K562 (cell line): ENCODE measurements at regions not wholly inside any gene's neighbourhood (a gene's known extent, or its start where the extent isn't known, plus 50 kb on each side); places are given as distances from the start of the nearest gene placed in this dataset.

Experiments
- ATAC-seq: fragments of 200-7000 bp; cut with Tn5 transposase; 3 replicates; pipeline ENCODE4 v1.9.1; 2020; ENCODE audit warnings: moderate library complexity
- BruUV-seq: library from RNA; stranded (reverse); fragments of 400-500 nt; replicated peaks from 2 replicates; lab custom pipeline; 2021; lab: Mats Ljungman, UMichigan
- CTCF ChIA-PET: fragments of 300-600 bp; formaldehyde crosslinking; extraction: SDS; loops from one replicate; lab custom pipeline; 2021; ENCODE audit warnings: low intra/inter-chr PET ratio; lab: Yijun Ruan, JAX
- POLR2A ChIA-PET: fragments of 300-600, 350-650 bp; sonication (Branson Sonifier 250); formaldehyde crosslinking; extraction: SDS; loops from one replicate; lab custom pipeline; 2021; ENCODE audit warnings: antibody characterized with exemption, inconsistent platforms; lab: Yijun Ruan, JAX
- DNase-seq, 4 experiments: peaks; one replicate each; pipeline versions ENCODE4 v3.0.0 to v3.0.0-alpha.2; 2011 to 2018; ENCODE audit warnings: low spot score in 3 of 4, mixed read lengths in 3 of 4; ENCODE audit errors: extremely low read depth in 1 of 4
- FAIRE-seq: peaks from 2 replicates; lab custom pipeline; 2011; peaks lifted over from hg19 to GRCh38; lab: Jason Lieb, UNC
- H2AFZ ChIP-seq: 2 replicates; pipeline ENCODE4 v1.6.0; 2011; ENCODE audit warnings: low read depth, low read length, control low read depth, inconsistent platforms
- H3K27ac ChIP-seq: fragments of 200-600 bp; 3 replicates; pipeline ENCODE4 v1.8.0; 2011; ENCODE audit warnings: low read depth, mild to moderate bottlenecking, control low read depth, inconsistent platforms, low read length, moderate library complexity, mixed read lengths; ENCODE audit errors: extremely low read depth
- H3K27me3 ChIP-seq, 2 experiments: fragments of 300-600 bp in 1 of 2; 2 replicates in 1 of 2; 3 replicates in 1 of 2; pipeline versions ENCODE4 v1.6.0 to v1.8.0; 2011; ENCODE audit warnings: inconsistent platforms in 2 of 2, low read length in 2 of 2, mild to moderate bottlenecking in 1 of 2, mixed read lengths in 1 of 2, moderate library complexity in 1 of 2; ENCODE audit not compliant: control insufficient read depth in 2 of 2, insufficient read depth in 2 of 2
- H3K36me3 ChIP-seq: fragments of 300-600 bp; 3 replicates; pipeline ENCODE4 v1.8.0; 2011; ENCODE audit warnings: mild to moderate bottlenecking, low read length, inconsistent platforms; ENCODE audit not compliant: control insufficient read depth, insufficient read depth
- H3K4me1 ChIP-seq, 2 experiments: fragments of 200-600 bp in 1 of 2; replicated peaks in 1 of 2; 2 replicates in 1 of 2; 3 replicates in 1 of 2; pipeline versions ENCODE4 v1.5.1 to v1.8.0; 2011; ENCODE audit warnings: inconsistent platforms in 2 of 2, low read length in 2 of 2, mild to moderate bottlenecking in 1 of 2, mixed read lengths in 1 of 2, moderate library complexity in 1 of 2; ENCODE audit not compliant: control insufficient read depth in 2 of 2, insufficient read depth in 2 of 2
- H3K4me2 ChIP-seq: 2 replicates; pipeline ENCODE4 v1.6.1; 2011; ENCODE audit warnings: low read length, control low read depth, inconsistent platforms, mixed read lengths; ENCODE audit not compliant: insufficient read depth
- H3K4me3 ChIP-seq: fragments of 200-600 bp; sonication (generic), shearing (Covaris generic); 2 replicates; pipeline ENCODE4 v1.5.1; 2016; ENCODE audit warnings: control low read depth, inconsistent platforms
- H3K79me2 ChIP-seq: fragments of 200-600 bp; 3 replicates; pipeline ENCODE4 v1.8.0; 2011; ENCODE audit warnings: low read length, inconsistent platforms; ENCODE audit not compliant: control insufficient read depth, insufficient read depth
- H3K9ac ChIP-seq, 2 experiments: 2 replicates each; pipeline versions ENCODE4 v1.6.0 to v1.6.1; 2011; ENCODE audit warnings: low read depth in 2 of 2, low read length in 2 of 2, control low read depth in 1 of 2, inconsistent platforms in 1 of 2, mild to moderate bottlenecking in 1 of 2, mixed read lengths in 1 of 2; ENCODE audit not compliant: insufficient read depth in 1 of 2
- H3K9me1 ChIP-seq: one replicate; pipeline ENCODE4 v1.6.0; 2011; ENCODE audit warnings: inconsistent platforms, mild to moderate bottlenecking, low read length, moderate library complexity; ENCODE audit not compliant: control insufficient read depth, insufficient read depth
- H3K9me3 ChIP-seq: replicated peaks from 2 replicates; pipeline ENCODE4 v1.5.1; 2011; ENCODE audit warnings: low read depth, low read length, inconsistent platforms; ENCODE audit not compliant: control insufficient read depth, insufficient read depth
- H4K20me1 ChIP-seq: replicated peaks from 2 replicates; pipeline ENCODE4 v1.6.1; 2011; ENCODE audit warnings: low read length, inconsistent platforms, mixed read lengths; ENCODE audit not compliant: control insufficient read depth, insufficient read depth
- BRF1 ChIP-seq: IDR thresholded peaks from 3 replicates; pipeline ENCODE4 v1.6.1; 2011; ENCODE audit warnings: borderline replicate concordance, mild to moderate bottlenecking; ENCODE audit not compliant: insufficient read length; ENCODE audit errors: extremely low read depth
- ELK1 ChIP-seq: sonication (generic); formaldehyde crosslinking; IDR thresholded peaks from 2 replicates; pipeline ENCODE4 v1.8.1; 2022; ENCODE audit warnings: missing genetic modification reagents
- HDAC8 ChIP-seq: fragments of 450-650 bp; IDR thresholded peaks from 2 replicates; pipeline ENCODE4 v1.6.1; 2016; ENCODE audit warnings: mild to moderate bottlenecking, missing genetic modification characterization, moderate library complexity, missing compliant biosample characterization
- NKRF ChIP-seq: fragments of 450-650 bp; IDR thresholded peaks from 2 replicates; pipeline ENCODE4 v1.6.1; 2016; ENCODE audit warnings: borderline replicate concordance
- NR2C1 ChIP-seq, 2 experiments: fragments of 450-650 bp; IDR thresholded peaks; 2 replicates each; pipeline ENCODE4 v1.6.1; 2017; ENCODE audit warnings: mild to moderate bottlenecking in 2 of 2, antibody characterized with exemption in 1 of 2, inconsistent platforms in 1 of 2, missing compliant biosample characterization in 1 of 2, missing genetic modification characterization in 1 of 2
- PPARD ChIP-seq: fragments of 250-450 bp; sonication (Bioruptor Pico); IDR thresholded peaks from 2 replicates; pipeline ENCODE4 v1.8.0; 2022; ENCODE audit warnings: inconsistent platforms, mild to moderate bottlenecking, moderate library complexity
- TARDBP ChIP-seq: fragments of 450-650 bp; IDR thresholded peaks from 2 replicates; pipeline ENCODE4 v1.6.1; 2016
- TCF3 ChIP-seq: sonication (generic); formaldehyde crosslinking; IDR thresholded peaks from 2 replicates; pipeline ENCODE4 v1.4.0; 2020; ENCODE audit warnings: mild to moderate bottlenecking, missing genetic modification reagents
- ZNF224 ChIP-seq: sonication (generic); formaldehyde crosslinking; IDR thresholded peaks from 2 replicates; pipeline ENCODE4 v1.8.0; 2022; ENCODE audit warnings: mild to moderate bottlenecking, missing genetic modification reagents
- ZNF398 ChIP-seq: fragments of 250-450 bp; sonication (Bioruptor Pico); IDR thresholded peaks from 2 replicates; pipeline ENCODE4 v1.8.0; 2021; ENCODE audit warnings: moderate library complexity, mild to moderate bottlenecking, inconsistent platforms
- ZNF584 ChIP-seq: fragments of 200-800 bp; sonication (Bioruptor generic); IDR thresholded peaks from 2 replicates; pipeline ENCODE4 v1.6.1; 2016; ENCODE audit warnings: low read depth, mild to moderate bottlenecking, missing genetic modification characterization, missing compliant biosample characterization
- ZNF696 ChIP-seq: fragments of 250-450 bp; sonication (Bioruptor Pico); conservative IDR thresholded peaks from 2 replicates; pipeline ENCODE4 v1.4.0; 2020; ENCODE audit warnings: mild to moderate bottlenecking, moderate library complexity
- in situ Hi-C: fragments of 300-500 bp; cut with MboI; formaldehyde crosslinking; loops from 4 replicates; pipeline ENCODE4 v1.15.0; 2018; ENCODE audit warnings: inconsistent platforms, mixed read lengths
- intact Hi-C: fragments of 100-400 bp; cut with micrococcal nuclease; formaldehyde crosslinking; loops from 2 replicates; pipeline ENCODE4 v1.14.2; 2022
- TF ChIP-seq, protein P1 (sequence below): fragments of 450-650 bp; formaldehyde crosslinking; IDR thresholded peaks from 2 replicates; pipeline ENCODE4 v1.4.0; 2022; ENCODE audit warnings: missing genetic modification characterization
- TF ChIP-seq, protein P2 (sequence below): IDR thresholded peaks from 3 replicates; pipeline ENCODE4 v1.6.1; 2011; ENCODE audit warnings: borderline replicate concordance, mild to moderate bottlenecking; ENCODE audit not compliant: insufficient read length, insufficient read depth

DNA sequence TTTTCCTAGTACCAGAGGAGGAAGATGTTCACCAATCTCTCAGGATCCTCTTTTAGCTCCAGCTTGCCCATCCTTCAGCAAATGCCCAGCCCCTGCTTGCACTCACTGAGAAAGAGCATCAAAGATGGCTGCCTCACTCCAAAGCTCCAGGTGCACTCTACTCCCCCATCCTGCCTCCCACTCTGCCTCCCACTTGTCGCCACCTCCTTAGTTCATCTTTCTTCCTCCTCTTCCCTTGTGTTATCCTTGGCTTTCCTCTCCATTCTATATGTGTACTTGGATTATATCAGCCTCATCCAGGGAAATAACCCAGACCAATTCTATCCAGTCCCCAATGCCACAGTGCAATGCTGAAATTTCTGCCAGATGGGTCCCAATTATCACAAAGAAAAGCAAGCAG, 87.1 kb upstream of the CPLX2 start (continued):
- TF ChIP-seq ZNF696 (CRISPR knock-in tag) (no peak), NKRF (no peak), TCF3 (CRISPR knock-in tag) (no peak), HDAC8 (tag) (no peak), ZNF584 (CRISPR knock-in tag) (no peak)
- TF ChIP-seq, protein P1, sequence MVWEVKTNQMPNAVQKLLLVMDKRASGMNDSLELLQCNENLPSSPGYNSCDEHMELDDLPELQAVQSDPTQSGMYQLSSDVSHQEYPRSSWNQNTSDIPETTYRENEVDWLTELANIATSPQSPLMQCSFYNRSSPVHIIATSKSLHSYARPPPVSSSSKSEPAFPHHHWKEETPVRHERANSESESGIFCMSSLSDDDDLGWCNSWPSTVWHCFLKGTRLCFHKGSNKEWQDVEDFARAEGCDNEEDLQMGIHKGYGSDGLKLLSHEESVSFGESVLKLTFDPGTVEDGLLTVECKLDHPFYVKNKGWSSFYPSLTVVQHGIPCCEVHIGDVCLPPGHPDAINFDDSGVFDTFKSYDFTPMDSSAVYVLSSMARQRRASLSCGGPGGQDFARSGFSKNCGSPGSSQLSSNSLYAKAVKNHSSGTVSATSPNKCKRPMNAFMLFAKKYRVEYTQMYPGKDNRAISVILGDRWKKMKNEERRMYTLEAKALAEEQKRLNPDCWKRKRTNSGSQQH (CRISPR knock-in tag), result no peak

- Histone ChIP-seq H3K9me3 (no peaks in the 10 kb centered on the region), H3K4me3 (no peak overlapping the region), H3K27ac (no peak overlapping the region), H3K36me3 (no peaks in the 10 kb centered on the region), H2AFZ (no peak overlapping the region), H3K9ac (no peak overlapping the region), H3K4me1 (no peaks in the 10 kb centered on the region), H3K27me3 (no peaks in the 10 kb centered on the region), H3K4me2 (no peak overlapping the region), H3K9me1 (peaks cover 3% of the 10 kb centered on the region), H4K20me1 (no peaks in the 10 kb centered on the region), H3K79me2 (no peaks in the 10 kb centered on the region)
- FAIRE-seq (no peak), DNase-seq (no peak), ATAC-seq (no peak)
- in situ Hi-C loops (no loop called here), intact Hi-C loops (no loop called here)
- ChIA-PET POLR2A (no interaction called here), CTCF (no interaction called here)
- BruUV-seq, result no TSS peak
- TF ChIP-seq, protein P2, sequence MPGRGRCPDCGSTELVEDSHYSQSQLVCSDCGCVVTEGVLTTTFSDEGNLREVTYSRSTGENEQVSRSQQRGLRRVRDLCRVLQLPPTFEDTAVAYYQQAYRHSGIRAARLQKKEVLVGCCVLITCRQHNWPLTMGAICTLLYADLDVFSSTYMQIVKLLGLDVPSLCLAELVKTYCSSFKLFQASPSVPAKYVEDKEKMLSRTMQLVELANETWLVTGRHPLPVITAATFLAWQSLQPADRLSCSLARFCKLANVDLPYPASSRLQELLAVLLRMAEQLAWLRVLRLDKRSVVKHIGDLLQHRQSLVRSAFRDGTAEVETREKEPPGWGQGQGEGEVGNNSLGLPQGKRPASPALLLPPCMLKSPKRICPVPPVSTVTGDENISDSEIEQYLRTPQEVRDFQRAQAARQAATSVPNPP, result no peak
- TF ChIP-seq BRF1 (no peak), ZNF398 (CRISPR knock-in tag) (no peak), TARDBP (no peak), ELK1 (CRISPR knock-in tag) (no peak), NR2C1 (IDR thresholded peaks at IDR 0.05) (no peak), NR2C1 (tag; IDR thresholded peaks at IDR 0.05) (no peak), ZNF224 (CRISPR knock-in tag) (no peak), PPARD (CRISPR knock-in tag) (no peak)
Observed at GRCh38 chr5:175785681-175786080, 85.7 kb upstream of the CPLX2 start.
